ENCODE measurements at regions not wholly inside any gene's neighbourhood (a gene's known extent, or its start where the extent isn't known, plus 50 kb on each side); places are given as distances from the start of the nearest gene placed in this dataset.

DNA sequence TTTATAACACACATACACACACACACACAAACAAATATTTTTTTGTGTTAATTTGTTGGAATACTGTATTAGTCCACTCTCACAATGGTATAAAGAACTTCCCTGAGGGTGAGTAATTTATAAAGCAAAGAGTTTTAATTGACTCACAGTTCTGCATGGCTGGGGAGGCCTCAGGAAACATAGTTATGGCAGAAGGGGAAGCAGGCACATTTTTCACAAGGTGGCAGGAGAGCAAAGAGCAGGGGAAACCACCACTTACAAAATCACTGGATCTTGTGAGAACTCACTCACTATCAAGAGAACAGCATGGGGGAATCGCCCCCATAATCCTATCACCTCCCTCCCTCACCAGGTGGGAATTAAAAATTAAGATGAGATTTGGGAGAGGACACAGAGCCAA is 205.4 kb upstream of the PTPRD start:
- Histone ChIP-seq H3K4me1 (no peaks in the 10 kb centered on the region), H3K4me3 (no peak overlapping the region), H3K9me3 (no peaks in the 10 kb centered on the region), H3K27ac (no peak overlapping the region), H3K27me3 (no peaks in the 10 kb centered on the region), H3K36me3 (no peaks in the 10 kb centered on the region)
- TF ChIP-seq, protein P1, sequence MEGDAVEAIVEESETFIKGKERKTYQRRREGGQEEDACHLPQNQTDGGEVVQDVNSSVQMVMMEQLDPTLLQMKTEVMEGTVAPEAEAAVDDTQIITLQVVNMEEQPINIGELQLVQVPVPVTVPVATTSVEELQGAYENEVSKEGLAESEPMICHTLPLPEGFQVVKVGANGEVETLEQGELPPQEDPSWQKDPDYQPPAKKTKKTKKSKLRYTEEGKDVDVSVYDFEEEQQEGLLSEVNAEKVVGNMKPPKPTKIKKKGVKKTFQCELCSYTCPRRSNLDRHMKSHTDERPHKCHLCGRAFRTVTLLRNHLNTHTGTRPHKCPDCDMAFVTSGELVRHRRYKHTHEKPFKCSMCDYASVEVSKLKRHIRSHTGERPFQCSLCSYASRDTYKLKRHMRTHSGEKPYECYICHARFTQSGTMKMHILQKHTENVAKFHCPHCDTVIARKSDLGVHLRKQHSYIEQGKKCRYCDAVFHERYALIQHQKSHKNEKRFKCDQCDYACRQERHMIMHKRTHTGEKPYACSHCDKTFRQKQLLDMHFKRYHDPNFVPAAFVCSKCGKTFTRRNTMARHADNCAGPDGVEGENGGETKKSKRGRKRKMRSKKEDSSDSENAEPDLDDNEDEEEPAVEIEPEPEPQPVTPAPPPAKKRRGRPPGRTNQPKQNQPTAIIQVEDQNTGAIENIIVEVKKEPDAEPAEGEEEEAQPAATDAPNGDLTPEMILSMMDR (IDR thresholded peaks at IDR 0.05) = no peak
- no peak for TF ChIP-seq POLR2A (IDR thresholded peaks at IDR 0.05)
- no peak for DNase-seq

DNA sequence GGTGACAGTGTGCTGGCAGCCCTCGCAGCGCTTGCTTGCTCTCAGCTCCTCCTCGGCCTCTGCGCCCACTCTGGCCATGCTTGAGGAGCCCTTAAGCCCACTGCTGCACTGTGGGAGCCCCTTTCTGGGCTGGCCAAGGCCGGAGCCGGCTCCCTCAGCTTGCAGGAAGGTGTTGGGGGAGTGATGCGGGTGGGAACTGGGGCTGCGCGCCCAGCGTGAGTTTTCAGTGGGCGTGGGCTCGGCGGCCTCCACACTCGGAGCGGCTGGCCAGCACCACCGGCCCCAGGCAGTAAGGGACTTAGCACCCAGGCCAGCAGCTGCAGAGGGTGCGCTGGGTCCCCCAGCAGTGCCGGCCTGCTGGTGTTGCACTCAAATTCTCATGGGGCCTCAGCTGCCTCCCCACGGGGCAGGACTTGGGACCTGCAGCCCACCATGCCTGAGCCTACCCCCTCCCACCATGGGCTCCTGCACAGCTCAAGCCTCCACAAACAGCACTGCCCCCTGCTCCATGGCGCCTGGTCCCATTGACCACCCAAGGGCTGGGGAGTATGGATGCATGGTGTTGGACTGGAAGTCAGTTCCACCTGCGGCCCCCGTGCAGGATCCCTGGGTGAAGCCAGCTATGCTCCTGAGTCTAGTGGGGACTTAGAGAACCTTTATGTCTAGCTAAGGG is 223.1 kb upstream of the PTPRD start:
- Histone ChIP-seq H3K36me3 (no peaks in the 10 kb centered on the region), H3K27me3 (no peaks in the 10 kb centered on the region), H3K4me3 (no peak overlapping the region), H3K27ac (no peak overlapping the region), H3K9me3 (no peaks in the 10 kb centered on the region), H3K4me1 (no peaks in the 10 kb centered on the region)
- DNase-seq = no peak
- TF ChIP-seq, protein P1 (IDR thresholded peaks at IDR 0.05) = no peak
- TF ChIP-seq POLR2A (IDR thresholded peaks at IDR 0.05) = no peak

DNA sequence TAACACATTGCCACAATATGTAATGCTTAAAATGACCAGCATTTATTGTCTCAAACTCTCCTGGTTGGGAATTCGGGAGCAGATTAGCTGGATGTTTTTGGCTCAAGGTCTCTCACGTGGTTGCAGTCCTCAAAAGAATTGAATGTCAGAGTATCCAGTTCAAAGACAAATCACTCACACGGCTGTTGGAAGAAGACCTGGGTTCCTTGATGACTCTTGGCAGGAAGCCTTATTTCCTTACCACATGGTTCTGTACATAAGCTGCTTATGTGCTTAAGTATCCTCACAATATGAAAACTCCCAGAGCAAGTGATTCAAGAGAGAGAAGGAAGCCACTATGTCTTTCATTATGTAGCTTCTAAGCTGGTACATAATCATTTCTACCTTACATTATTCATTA is 230.3 kb upstream of the PTPRD start:
- H3K4me1 ChIP-seq = no peaks in the 10 kb centered on the region
- H3K27ac ChIP-seq = no peak overlapping the region
- no peaks in the 10 kb centered on the region for H3K9me3 ChIP-seq
- no peak overlapping the region for H3K4me3 ChIP-seq
- H3K27me3 ChIP-seq = no peaks in the 10 kb centered on the region
- H3K36me3 ChIP-seq = no peaks in the 10 kb centered on the region
- TF ChIP-seq POLR2A (IDR thresholded peaks at IDR 0.05) = no peak
- TF ChIP-seq, protein P1 (IDR thresholded peaks at IDR 0.05) = no peak
- DNase-seq = no peak

DNA sequence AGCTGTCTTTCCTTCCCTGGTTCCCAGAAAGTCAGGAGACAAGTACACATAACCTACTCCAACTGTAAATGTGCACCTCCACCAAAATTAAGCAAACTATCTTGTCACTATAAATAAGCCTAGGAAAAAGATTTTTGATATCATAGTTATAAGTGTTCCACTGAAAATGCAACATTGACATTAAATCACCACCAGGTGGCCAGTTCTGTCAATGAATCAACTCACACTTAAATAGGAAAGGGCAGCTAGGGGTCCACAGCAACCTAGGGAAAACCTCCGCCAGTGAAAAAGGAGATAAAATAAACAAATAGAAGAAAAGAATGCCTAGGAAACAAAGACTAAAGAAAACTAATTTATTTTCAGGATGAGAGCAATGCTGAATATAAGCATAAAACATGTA is 243.0 kb upstream of the PTPRD start:
- no peak for DNase-seq
- no peak for TF ChIP-seq POLR2A (IDR thresholded peaks at IDR 0.05)
- TF ChIP-seq, protein P1 (IDR thresholded peaks at IDR 0.05) = no peak
- no peak overlapping the region for H3K4me3 ChIP-seq
- no peaks in the 10 kb centered on the region for H3K36me3 ChIP-seq
- H3K9me3 ChIP-seq = peaks cover 0 to 4% (median 0%) of the 10 kb centered on the region in 4 donors
- no peaks in the 10 kb centered on the region for H3K27me3 ChIP-seq
- H3K4me1 ChIP-seq = no peaks in the 10 kb centered on the region
- H3K27ac ChIP-seq = no peak overlapping the region

DNA sequence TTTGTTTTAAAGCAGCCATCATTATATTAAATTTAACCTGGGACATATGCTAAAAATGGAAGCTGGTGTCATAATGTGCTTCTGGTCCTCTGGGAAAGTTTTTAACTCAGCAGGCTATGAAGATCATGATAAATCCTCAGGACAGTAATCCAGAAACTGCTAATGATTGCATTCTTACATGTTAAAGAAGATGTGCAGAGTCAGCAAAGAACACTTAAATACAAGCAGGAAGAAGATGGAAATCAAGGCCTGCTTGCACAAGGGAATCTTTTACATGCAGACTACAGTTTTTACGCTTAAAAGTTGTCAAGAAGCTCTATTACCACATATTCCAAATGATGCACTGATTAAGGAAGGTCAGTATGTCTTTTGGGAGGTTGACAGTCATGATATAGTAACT is 246.0 kb upstream of the PTPRD start:
- H3K27me3 ChIP-seq = no peaks in the 10 kb centered on the region
- DNase-seq = no peak
- no peak for TF ChIP-seq POLR2A (IDR thresholded peaks at IDR 0.05)
- TF ChIP-seq, protein P1 (IDR thresholded peaks at IDR 0.05) = no peak
- no peaks in the 10 kb centered on the region for H3K4me1 ChIP-seq
- H3K27ac ChIP-seq = no peak overlapping the region
- H3K9me3 ChIP-seq = peaks cover 0 to 4% (median 0%) of the 10 kb centered on the region in 4 donors
- H3K4me3 ChIP-seq = no peak overlapping the region
- no peaks in the 10 kb centered on the region for H3K36me3 ChIP-seq

DNA sequence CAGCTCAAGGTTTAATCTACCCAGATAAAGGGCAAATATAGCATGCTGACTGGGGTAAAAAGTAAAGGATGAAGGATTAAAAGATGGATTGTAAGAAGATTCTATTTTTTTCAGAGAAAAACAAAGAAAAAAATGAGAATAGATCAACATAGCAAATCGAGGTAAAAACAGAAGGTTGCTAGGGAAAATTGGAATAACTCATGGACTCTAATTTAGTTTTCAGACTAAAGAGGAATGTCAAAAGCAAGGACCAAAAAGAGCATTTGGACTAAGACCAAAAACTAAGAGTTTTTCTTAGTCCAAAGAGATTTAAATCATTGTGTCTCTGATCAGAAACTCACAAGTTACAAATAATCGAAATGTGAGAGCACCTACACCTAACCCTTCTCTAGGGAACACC is 250.7 kb upstream of the PTPRD start:
- TF ChIP-seq, protein P1 (IDR thresholded peaks at IDR 0.05) = no peak
- TF ChIP-seq POLR2A (IDR thresholded peaks at IDR 0.05) = no peak
- Histone ChIP-seq H3K4me3 (no peak overlapping the region), H3K36me3 (no peaks in the 10 kb centered on the region), H3K9me3 (no peaks in the 10 kb centered on the region), H3K27ac (no peak overlapping the region), H3K4me1 (no peaks in the 10 kb centered on the region), H3K27me3 (no peaks in the 10 kb centered on the region)
- no peak for DNase-seq
